ENCODE measurements at regions not wholly inside any gene's neighbourhood (a gene's known extent, or its start where the extent isn't known, plus 50 kb on each side); places are given as distances from the start of the nearest gene placed in this dataset.

- TF ChIP-seq ZNF445 (CRISPR knock-in tag; IDR thresholded peaks at IDR 0.05; ENCODE audit: low read depth) = no peak
- peak; percentile 51; the same call in 1 of the 2 replicates for TF ChIP-seq SMARCE1 (IDR thresholded peaks at IDR 0.05)
- TF ChIP-seq EP300 (IDR thresholded peaks at IDR 0.05; ENCODE audit: low read length) = peak; percentile 53
- no peak for TF ChIP-seq TAF9B (IDR thresholded peaks at IDR 0.05; ENCODE audit: partially characterized antibody)
- TF ChIP-seq ZNF518B (CRISPR knock-in tag; IDR thresholded peaks at IDR 0.05) = no peak
- no peak for TF ChIP-seq ZNF311 (CRISPR knock-in tag; IDR thresholded peaks at IDR 0.05)
- no peak for TF ChIP-seq ZBTB33 (CRISPR knock-in tag; IDR thresholded peaks at IDR 0.05)
- TF ChIP-seq SUPT5H (IDR thresholded peaks at IDR 0.05) = no peak
- TF ChIP-seq TBP (optimal IDR thresholded peaks at IDR 0.05; ENCODE audit: low read depth, low read length) = no peak
- no peak for TF ChIP-seq BRD9 (IDR thresholded peaks at IDR 0.05; ENCODE audit: low read depth, partially characterized antibody)
- TF ChIP-seq NFRKB (IDR thresholded peaks at IDR 0.05; ENCODE audit: low read depth) = no peak
- no peak for TF ChIP-seq CUX1 (CRISPR knock-in tag; IDR thresholded peaks at IDR 0.05)
- no peak for TF ChIP-seq ZBTB49 (CRISPR knock-in tag; IDR thresholded peaks at IDR 0.05; ENCODE audit: borderline replicate concordance)
- no peak for TF ChIP-seq ZNF277 (CRISPR knock-in tag; IDR thresholded peaks at IDR 0.05; ENCODE audit: borderline replicate concordance)
Measured at GRCh38 chr2:121999264-121999663, 243.8 kb downstream of the TSN start (continued).
